PFSK-1 (cell line): ENCODE measurements at regions not wholly inside any gene's neighbourhood (a gene's known extent, or its start where the extent isn't known, plus 50 kb on each side); places are given as distances from the start of the nearest gene placed in this dataset.

Experiments
- POLR2AphosphoS5 ChIP-seq: IDR thresholded peaks from 2 replicates; pipeline ENCODE4 v1.6.1; 2012; ENCODE audit warnings: low read depth, mild to moderate bottlenecking, control low read depth, low read length, moderate library complexity
- REST ChIP-seq, 2 experiments: IDR thresholded peaks; 2 replicates each; pipeline versions ENCODE4 v1.6.1 to v1.8.0; 2011 to 2012; ENCODE audit warnings: low read depth in 2 of 2, low read length in 2 of 2, control low read depth in 1 of 2, inconsistent platforms in 1 of 2, mild to moderate bottlenecking in 1 of 2, moderate library complexity in 1 of 2; ENCODE audit not compliant: insufficient read depth in 1 of 2
- SIN3A ChIP-seq: IDR thresholded peaks from 2 replicates; pipeline ENCODE4 v1.6.1; 2012; ENCODE audit warnings: mild to moderate bottlenecking, low read length, moderate library complexity, borderline replicate concordance; ENCODE audit not compliant: insufficient read depth
- TAF1 ChIP-seq: IDR thresholded peaks from 2 replicates; pipeline ENCODE4 v1.6.1; 2012; ENCODE audit warnings: low read length, control low read depth, borderline replicate concordance; ENCODE audit not compliant: insufficient read depth

- no peak for TF ChIP-seq POLR2AphosphoS5
- no peak for TF ChIP-seq SIN3A
- no peak for TF ChIP-seq TAF1
- TF ChIP-seq REST (IDR thresholded peaks at IDR 0.05; ENCODE audit: insufficient read depth in 1 of 2, low read depth in 2 of 2, low read length in 2 of 2) = no peak
Observed at GRCh38 chr3:88785841-88786240, 321.6 kb upstream of the EPHA3 start.
